GM23338 (cell line): ENCODE measurements at regions not wholly inside any gene's neighbourhood (a gene's known extent, or its start where the extent isn't known, plus 50 kb on each side); places are given as distances from the start of the nearest gene placed in this dataset.

Experiments
- ATAC-seq: fragments of 200-7000 bp; cut with Tn5 transposase; 3 replicates; pipeline ENCODE4 v1.9.1; 2020
- DNase-seq: peaks from one replicate; pipeline ENCODE4 v3.0.0-alpha.2; 2015; ENCODE audit warnings: low spot score
- H2AFZ ChIP-seq: fragments of 200-600 bp; sonication (generic); 2 replicates; pipeline ENCODE4 v1.8.0; 2016; ENCODE audit warnings: antibody characterized with exemption, mild to moderate bottlenecking, moderate library complexity
- H3F3A ChIP-seq: fragments of 200-600 bp; sonication (generic); replicated peaks from 2 replicates; pipeline ENCODE4 v1.8.0; 2017; ENCODE audit warnings: antibody characterized with exemption, mixed run types, low read depth
- H3K27ac ChIP-seq: fragments of 200-600 bp; sonication (generic); 2 replicates; pipeline ENCODE4 v1.6.1; 2016; ENCODE audit warnings: low read depth
- H3K27me3 ChIP-seq: fragments of 200-600 bp; sonication (generic); 2 replicates; pipeline ENCODE4 v1.8.0; 2016; ENCODE audit warnings: mild to moderate bottlenecking, mixed run types, moderate library complexity; ENCODE audit not compliant: insufficient read depth
- H3K36me3 ChIP-seq: fragments of 200-600 bp; sonication (generic); 2 replicates; pipeline ENCODE4 v1.8.0; 2016; ENCODE audit warnings: mild to moderate bottlenecking; ENCODE audit not compliant: insufficient read depth
- H3K4me1 ChIP-seq: fragments of 200-600 bp; sonication (generic); 2 replicates; pipeline ENCODE4 v1.8.0; 2016; ENCODE audit warnings: mild to moderate bottlenecking, moderate library complexity; ENCODE audit not compliant: insufficient read depth
- H3K4me2 ChIP-seq: fragments of 200-600 bp; sonication (generic); 2 replicates; pipeline ENCODE4 v1.7.1; 2017; ENCODE audit warnings: mixed run types
- H3K4me3 ChIP-seq: fragments of 200-600 bp; sonication (generic); 2 replicates; pipeline ENCODE4 v1.6.1; 2016; ENCODE audit warnings: mixed run types
- H3K79me2 ChIP-seq: fragments of 200-600 bp; sonication (generic); replicated peaks from 2 replicates; pipeline ENCODE4 v1.8.0; 2017; ENCODE audit warnings: mild to moderate bottlenecking; ENCODE audit not compliant: insufficient read depth
- H3K9me2 ChIP-seq: fragments of 200-600 bp; sonication (generic); 2 replicates; pipeline ENCODE4 v1.8.0; 2017; ENCODE audit not compliant: insufficient read depth
- H4K20me1 ChIP-seq: fragments of 200-600 bp; sonication (generic); replicated peaks from 2 replicates; pipeline ENCODE4 v1.8.0; 2017; ENCODE audit warnings: mild to moderate bottlenecking; ENCODE audit not compliant: insufficient read depth
- H3K27ac Mint-ChIP-seq: 2 replicates; pipeline ENCODE4 v1.8.0; 2020; ENCODE audit warnings: inconsistent platforms, mild to moderate bottlenecking, moderate library complexity, mixed read lengths
- H3K27me3 Mint-ChIP-seq: 3 replicates; pipeline ENCODE4 v1.8.0; 2022; ENCODE audit warnings: low read depth, mild to moderate bottlenecking, moderate library complexity, mixed read lengths, inconsistent platforms; ENCODE audit not compliant: insufficient read depth, poor library complexity
- H3K36me3 Mint-ChIP-seq: 3 replicates; pipeline ENCODE4 v1.8.0; 2021; ENCODE audit warnings: low read depth, mild to moderate bottlenecking, inconsistent platforms, moderate library complexity, mixed read lengths
- H3K4me1 Mint-ChIP-seq: 3 replicates; pipeline ENCODE4 v1.8.0; 2020; ENCODE audit warnings: mild to moderate bottlenecking, inconsistent platforms, mixed read lengths
- H3K4me3 Mint-ChIP-seq: 3 replicates; pipeline ENCODE4 v1.8.0; 2021; ENCODE audit warnings: moderate library complexity, mild to moderate bottlenecking, inconsistent platforms, mixed read lengths
- H3K9me3 Mint-ChIP-seq: 3 replicates; pipeline ENCODE4 v1.8.0; 2020; ENCODE audit warnings: moderate library complexity, mild to moderate bottlenecking, inconsistent platforms, mixed read lengths
- CREB1 ChIP-seq: fragments of 250-450 bp; sonication (Bioruptor Pico); IDR thresholded peaks from 2 replicates; pipeline ENCODE4 v1.5.0; 2020; ENCODE audit warnings: low read depth, mild to moderate bottlenecking, moderate library complexity
- ETS1 ChIP-seq: IDR thresholded peaks from 2 replicates; pipeline ENCODE4 v1.6.1; 2016; ENCODE audit warnings: antibody characterized with exemption
- EZH2phosphoT487 ChIP-seq: fragments of 200-600 bp; sonication (generic); IDR thresholded peaks from one replicate; pipeline ENCODE4 v1.8.1; 2018; ENCODE audit warnings: antibody characterized with exemption; ENCODE audit not compliant: unreplicated experiment
- JUNB ChIP-seq: IDR thresholded peaks from one replicate; pipeline ENCODE4 v1.6.1; 2016; ENCODE audit warnings: antibody characterized with exemption; ENCODE audit not compliant: unreplicated experiment
- POLR2AphosphoS5 ChIP-seq: IDR thresholded peaks from 2 replicates; pipeline ENCODE4 v1.6.1; 2016; ENCODE audit warnings: antibody characterized with exemption, low read depth
- REST ChIP-seq: IDR thresholded peaks from one replicate; pipeline ENCODE4 v1.6.1; 2018; ENCODE audit warnings: antibody characterized with exemption; ENCODE audit not compliant: unreplicated experiment
- STAT1 ChIP-seq: IDR thresholded peaks from one replicate; pipeline ENCODE4 v1.6.1; 2016; ENCODE audit warnings: antibody characterized with exemption; ENCODE audit not compliant: unreplicated experiment
- ZNF114 ChIP-seq: fragments of 250-450 bp; sonication (Bioruptor Pico); IDR thresholded peaks from 2 replicates; pipeline ENCODE4 v1.5.0; 2020; ENCODE audit warnings: mild to moderate bottlenecking, moderate library complexity
- ZNF462 ChIP-seq: fragments of 250-450 bp; sonication (Bioruptor Pico); IDR thresholded peaks from 2 replicates; pipeline ENCODE4 v1.5.0; 2020; ENCODE audit warnings: mild to moderate bottlenecking, moderate library complexity
- TF ChIP-seq, protein P1 (sequence below), 2 experiments: fragments of 200-600 bp in 1 of 2; sonication (generic) in 1 of 2; conservative IDR thresholded peaks; 2 replicates each; pipeline versions ENCODE4 v1.5.1 to v1.6.1; 2016 to 2017; ENCODE audit warnings: antibody characterized with exemption in 2 of 2, low read depth in 2 of 2, mild to moderate bottlenecking in 2 of 2, moderate library complexity in 1 of 2

GRCh38 chr11:121358760-121359159 is 66.2 kb downstream of the SC5D start:
- no peaks in the 10 kb centered on the region for H3K4me1 ChIP-seq
- TF ChIP-seq JUNB: no peak
- no peak for TF ChIP-seq POLR2AphosphoS5
- TF ChIP-seq REST: no peak
- TF ChIP-seq CREB1 (CRISPR knock-in tag): no peak
- TF ChIP-seq ETS1: no peak
- no peak for TF ChIP-seq STAT1
- no peak for TF ChIP-seq EZH2phosphoT487
- no peak for TF ChIP-seq ZNF114
- TF ChIP-seq, protein P1, sequence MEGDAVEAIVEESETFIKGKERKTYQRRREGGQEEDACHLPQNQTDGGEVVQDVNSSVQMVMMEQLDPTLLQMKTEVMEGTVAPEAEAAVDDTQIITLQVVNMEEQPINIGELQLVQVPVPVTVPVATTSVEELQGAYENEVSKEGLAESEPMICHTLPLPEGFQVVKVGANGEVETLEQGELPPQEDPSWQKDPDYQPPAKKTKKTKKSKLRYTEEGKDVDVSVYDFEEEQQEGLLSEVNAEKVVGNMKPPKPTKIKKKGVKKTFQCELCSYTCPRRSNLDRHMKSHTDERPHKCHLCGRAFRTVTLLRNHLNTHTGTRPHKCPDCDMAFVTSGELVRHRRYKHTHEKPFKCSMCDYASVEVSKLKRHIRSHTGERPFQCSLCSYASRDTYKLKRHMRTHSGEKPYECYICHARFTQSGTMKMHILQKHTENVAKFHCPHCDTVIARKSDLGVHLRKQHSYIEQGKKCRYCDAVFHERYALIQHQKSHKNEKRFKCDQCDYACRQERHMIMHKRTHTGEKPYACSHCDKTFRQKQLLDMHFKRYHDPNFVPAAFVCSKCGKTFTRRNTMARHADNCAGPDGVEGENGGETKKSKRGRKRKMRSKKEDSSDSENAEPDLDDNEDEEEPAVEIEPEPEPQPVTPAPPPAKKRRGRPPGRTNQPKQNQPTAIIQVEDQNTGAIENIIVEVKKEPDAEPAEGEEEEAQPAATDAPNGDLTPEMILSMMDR (conservative IDR thresholded peaks at IDR 0.05; ENCODE audit: low read depth in 2 of 2): no peak
- Mint-ChIP-seq H3K27ac (no peak overlapping the region), H3K27me3 (no peaks in the 10 kb centered on the region), H3K4me3 (no peak overlapping the region), H3K4me1 (no peaks in the 10 kb centered on the region), H3K36me3 (no peaks in the 10 kb centered on the region), H3K9me3 (no peaks in the 10 kb centered on the region)
- no peak overlapping the region for H3K4me2 ChIP-seq
- no peak overlapping the region for H3K4me3 ChIP-seq
- H3K27me3 ChIP-seq: no peaks in the 10 kb centered on the region
- H3K36me3 ChIP-seq: no peaks in the 10 kb centered on the region
- no peaks in the 10 kb centered on the region for H4K20me1 ChIP-seq
- no peak for ATAC-seq
- peaks cover 7% of the 10 kb centered on the region; the same call in 1 of the 2 replicates for H3K9me2 ChIP-seq
- no peaks in the 10 kb centered on the region for H3K79me2 ChIP-seq
- no peak overlapping the region for H3K27ac ChIP-seq
- DNase-seq: no peak
- no peak overlapping the region for H2AFZ ChIP-seq
- H3F3A ChIP-seq: no peaks in the 10 kb centered on the region

GRCh38 chr11:121359591-121359990 is 67.0 kb downstream of the SC5D start:
- TF ChIP-seq ZNF462 (no peak), EZH2phosphoT487 (no peak)
- no peaks in the 10 kb centered on the region for H3K4me1 ChIP-seq
- H3K36me3 ChIP-seq: no peaks in the 10 kb centered on the region

More at GRCh38 chr11:121359591-121359990, 67.0 kb downstream of the SC5D start:
- no peak overlapping the region for H3K27ac Mint-ChIP-seq
- H3F3A ChIP-seq: no peaks in the 10 kb centered on the region
- H3K9me2 ChIP-seq: peaks cover 10% of the 10 kb centered on the region; the same call in 1 of the 2 replicates
- H3K36me3 Mint-ChIP-seq: no peaks in the 10 kb centered on the region
- DNase-seq (no peak), ATAC-seq (no peak)
- H3K4me3 ChIP-seq: no peak overlapping the region
- no peaks in the 10 kb centered on the region for H3K9me3 Mint-ChIP-seq
- H3K79me2 ChIP-seq: no peaks in the 10 kb centered on the region
- H4K20me1 ChIP-seq: no peaks in the 10 kb centered on the region
- H3K27me3 ChIP-seq: no peaks in the 10 kb centered on the region
- 0 out of 2 replicates have a peak overlapping the region, but pooled peaks have one; percentile 32 for H2AFZ ChIP-seq
- no peaks in the 10 kb centered on the region for H3K4me1 Mint-ChIP-seq
- H3K4me2 ChIP-seq: no peak overlapping the region
- H3K4me3 Mint-ChIP-seq: no peak overlapping the region
- no peaks in the 10 kb centered on the region for H3K27me3 Mint-ChIP-seq
- H3K27ac ChIP-seq: no peak overlapping the region
